Uterus (tissue), 3 donors: ENCODE measurements at regions not wholly inside any gene's neighbourhood (a gene's known extent, or its start where the extent isn't known, plus 50 kb on each side); places are given as distances from the start of the nearest gene placed in this dataset.

Source experiments
- DNase-seq, 2 donors: peaks; one replicate each; pipeline ENCODE4 v3.0.0-alpha.2; 2019 to 2020
- H3K27ac ChIP-seq, 2 donors: fragments of 200-600 bp; sonication (generic); 1 replicate in 1 of 2; 2 replicates in 1 of 2; pipeline ENCODE4 v1.5.1; 2016 to 2018
- H3K27me3 ChIP-seq, 2 donors: fragments of 200-600 bp; sonication (generic); one replicate each; pipeline ENCODE4 v1.5.1; 2018 to 2019; ENCODE audit warnings: control low read depth in 1 of 2
- H3K36me3 ChIP-seq, 2 donors: fragments of 200-600 bp; sonication (generic); one replicate each; pipeline ENCODE4 v1.5.1; 2019; ENCODE audit warnings: control low read depth in 1 of 2
- H3K4me1 ChIP-seq, 2 donors: fragments of 200-600 bp; sonication (generic); one replicate each; pipeline ENCODE4 v1.5.1; 2018 to 2019; ENCODE audit warnings: control low read depth in 1 of 2
- H3K4me3 ChIP-seq, 2 donors: fragments of 200-600 bp; sonication (generic); 1 replicate in 1 of 2; 2 replicates in 1 of 2; pipeline ENCODE4 v1.5.1; 2018 to 2019; ENCODE audit warnings: mild to moderate bottlenecking in 1 of 2
- H3K9me3 ChIP-seq, 2 donors: fragments of 200-600 bp; sonication (generic); one replicate each; pipeline ENCODE4 v1.5.1; 2019; ENCODE audit warnings: control low read depth in 1 of 2
- POLR2A ChIP-seq, 2 donors: fragments of 450-650 bp; IDR thresholded peaks; one replicate each; pipeline ENCODE4 v1.6.1; 2016; ENCODE audit warnings: antibody characterized with exemption in 2 of 2, mild to moderate bottlenecking in 1 of 2, moderate library complexity in 1 of 2
- intact Hi-C: fragments of 100-400 bp; cut with DNase I; formaldehyde crosslinking; loops from one replicate; pipeline ENCODE4 v1.15.1; 2023; ENCODE audit warnings: low total_unique reads
- TF ChIP-seq, protein P1 (sequence below), 4 experiments: fragments of 200-600 bp in 2 of 4; fragments of 450-650 bp in 2 of 4; sonication (generic) in 2 of 4; IDR thresholded peaks; one replicate each; pipeline ENCODE4 v1.5.1; 2016 to 2019; ENCODE audit warnings: antibody characterized with exemption in 4 of 4, mild to moderate bottlenecking in 2 of 4, moderate library complexity in 1 of 4
- donor health status: DM: yes; HTN: yes; CAD: no.

DNA sequence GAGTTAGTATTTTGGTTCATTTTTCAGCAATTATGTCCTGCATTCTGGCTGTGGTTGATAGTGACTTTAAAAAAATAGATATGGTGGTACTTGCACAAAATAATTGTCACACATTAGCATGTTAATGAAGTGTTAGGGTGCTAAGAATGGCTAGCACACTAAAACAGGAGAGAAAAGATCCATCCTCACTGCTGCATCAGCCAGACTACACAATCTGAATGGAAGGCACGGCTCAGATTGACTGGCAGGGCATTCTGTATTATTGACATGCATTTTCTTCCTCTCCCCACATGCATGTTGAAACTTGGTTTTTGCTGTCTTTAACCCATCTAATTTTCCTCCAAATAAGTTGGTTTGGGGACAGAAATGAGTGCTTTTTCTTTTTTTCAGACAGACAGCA is 306.3 kb downstream of the PRL start:
- Histone ChIP-seq H3K9me3 (no peaks in the 10 kb centered on the region), H3K4me3 (no peak overlapping the region), H3K27me3 (no peaks in the 10 kb centered on the region), H3K4me1 (peaks cover 0 to 8% of the 10 kb centered on the region in 2 donors), H3K36me3 (no peaks in the 10 kb centered on the region), H3K27ac (no peak overlapping the region)
- TF ChIP-seq POLR2A (IDR thresholded peaks at IDR 0.05) = no peak
- TF ChIP-seq, protein P1, sequence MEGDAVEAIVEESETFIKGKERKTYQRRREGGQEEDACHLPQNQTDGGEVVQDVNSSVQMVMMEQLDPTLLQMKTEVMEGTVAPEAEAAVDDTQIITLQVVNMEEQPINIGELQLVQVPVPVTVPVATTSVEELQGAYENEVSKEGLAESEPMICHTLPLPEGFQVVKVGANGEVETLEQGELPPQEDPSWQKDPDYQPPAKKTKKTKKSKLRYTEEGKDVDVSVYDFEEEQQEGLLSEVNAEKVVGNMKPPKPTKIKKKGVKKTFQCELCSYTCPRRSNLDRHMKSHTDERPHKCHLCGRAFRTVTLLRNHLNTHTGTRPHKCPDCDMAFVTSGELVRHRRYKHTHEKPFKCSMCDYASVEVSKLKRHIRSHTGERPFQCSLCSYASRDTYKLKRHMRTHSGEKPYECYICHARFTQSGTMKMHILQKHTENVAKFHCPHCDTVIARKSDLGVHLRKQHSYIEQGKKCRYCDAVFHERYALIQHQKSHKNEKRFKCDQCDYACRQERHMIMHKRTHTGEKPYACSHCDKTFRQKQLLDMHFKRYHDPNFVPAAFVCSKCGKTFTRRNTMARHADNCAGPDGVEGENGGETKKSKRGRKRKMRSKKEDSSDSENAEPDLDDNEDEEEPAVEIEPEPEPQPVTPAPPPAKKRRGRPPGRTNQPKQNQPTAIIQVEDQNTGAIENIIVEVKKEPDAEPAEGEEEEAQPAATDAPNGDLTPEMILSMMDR (IDR thresholded peaks at IDR 0.05) = no peak
- DNase-seq = no peak
- intact Hi-C loops = no loop called here

DNA sequence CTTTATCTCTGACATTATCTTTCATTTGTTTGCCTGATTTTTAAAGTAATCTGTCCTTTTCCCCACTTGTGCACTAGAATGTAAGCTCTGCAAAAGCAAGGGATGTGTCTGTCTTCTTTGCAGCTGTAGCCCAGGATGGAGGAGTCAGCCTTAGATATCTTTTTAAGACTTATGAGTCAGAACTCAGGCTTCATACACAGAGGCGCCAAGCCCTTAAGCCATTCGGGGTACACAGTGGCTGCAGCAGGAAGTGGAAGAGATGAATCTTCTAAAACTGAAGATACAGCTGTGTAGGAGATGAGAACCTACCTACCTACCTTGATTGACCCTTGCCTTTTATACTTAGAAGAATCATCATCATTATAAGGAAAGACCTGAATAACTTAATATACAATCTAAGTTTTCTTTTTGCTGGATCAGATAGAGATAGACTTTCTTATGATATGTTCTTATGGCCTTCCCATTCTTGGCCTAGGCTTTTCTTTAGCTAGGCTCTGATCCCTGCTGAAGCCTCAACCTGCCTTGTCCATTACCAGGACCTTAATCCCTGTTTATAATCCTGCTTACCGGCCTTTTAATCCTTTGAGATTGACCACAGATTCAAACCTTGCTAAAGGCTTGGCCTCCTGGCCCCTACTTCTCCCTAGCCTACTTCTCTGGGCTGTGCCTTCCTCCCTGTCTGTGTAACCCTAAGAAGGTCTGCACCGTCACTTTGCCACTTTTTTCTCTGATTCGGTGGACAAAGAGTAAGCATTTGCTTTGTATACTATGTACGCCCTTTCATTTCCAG is 304.5 kb downstream of the PRL start:
- intact Hi-C loops = no loop called here
- Histone ChIP-seq H3K27me3 (no peaks in the 10 kb centered on the region), H3K27ac (peak overlapping the region; percentile 14 to 58), H3K9me3 (no peaks in the 10 kb centered on the region), H3K4me3 (no peak overlapping the region), H3K4me1 (no peaks in the 10 kb centered on the region), H3K36me3 (no peaks in the 10 kb centered on the region)
- TF ChIP-seq, protein P1 (IDR thresholded peaks at IDR 0.05) = no peak
- TF ChIP-seq POLR2A (IDR thresholded peaks at IDR 0.05) = no peak
- peak; percentile 20 to 47 for DNase-seq

DNA sequence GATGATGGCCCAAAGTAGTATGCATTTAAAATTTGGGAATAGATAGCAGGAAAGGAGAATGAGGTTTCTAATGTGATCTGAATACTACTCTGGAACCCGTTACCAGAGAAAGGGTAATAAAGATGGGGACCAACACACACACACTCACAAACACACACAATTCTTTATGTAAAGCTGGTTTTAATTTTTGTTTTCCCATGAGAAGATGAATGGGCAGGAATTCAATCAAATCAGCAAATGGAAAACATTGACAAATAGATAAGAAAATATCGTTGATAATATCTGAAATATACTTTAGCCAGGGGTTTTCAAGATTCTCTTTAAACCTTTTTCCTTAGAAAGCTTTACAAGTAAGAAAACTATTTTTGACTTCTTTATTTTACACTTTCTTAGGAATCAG is 303.0 kb downstream of the PRL start:
- DNase-seq = no peak
- Histone ChIP-seq H3K27me3 (no peaks in the 10 kb centered on the region), H3K4me1 (peaks cover 0 to 3% of the 10 kb centered on the region in 2 donors), H3K4me3 (no peak overlapping the region), H3K36me3 (no peaks in the 10 kb centered on the region), H3K9me3 (no peaks in the 10 kb centered on the region), H3K27ac (no peak overlapping the region)
- intact Hi-C loops = no loop called here
- TF ChIP-seq, protein P1 (IDR thresholded peaks at IDR 0.05) = no peak
- no peak for TF ChIP-seq POLR2A (IDR thresholded peaks at IDR 0.05)

DNA sequence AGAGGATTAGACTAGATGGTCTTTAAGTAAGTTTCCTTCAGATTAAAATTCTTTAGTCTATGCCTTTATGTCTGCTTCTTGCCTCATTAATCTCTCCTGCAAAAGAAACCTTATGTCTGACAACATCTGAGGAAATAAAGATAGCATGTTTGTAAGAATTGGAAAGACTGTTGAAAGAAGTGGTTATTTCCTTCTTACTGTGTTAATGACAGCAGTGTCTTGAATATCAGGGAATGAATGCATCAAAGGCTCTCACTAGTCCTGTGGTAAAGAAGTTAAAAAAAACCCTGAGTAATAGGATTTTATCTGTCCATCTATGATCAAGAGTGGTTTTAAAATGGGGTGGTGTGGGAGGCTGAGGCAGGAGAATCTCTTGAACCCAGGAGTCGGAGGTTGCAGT is 302.0 kb downstream of the PRL start:
- no peaks in the 10 kb centered on the region for H3K27me3 ChIP-seq
- peaks cover 0 to 7% of the 10 kb centered on the region in 2 donors for H3K4me1 ChIP-seq
- TF ChIP-seq, protein P1 (IDR thresholded peaks at IDR 0.05) = no peak
- no peak for TF ChIP-seq POLR2A (IDR thresholded peaks at IDR 0.05)
- DNase-seq = no peak
- no peak overlapping the region for H3K27ac ChIP-seq
- no peaks in the 10 kb centered on the region for H3K36me3 ChIP-seq
- no peak overlapping the region for H3K4me3 ChIP-seq
- no peaks in the 10 kb centered on the region for H3K9me3 ChIP-seq
- intact Hi-C loops = no loop called here

DNA sequence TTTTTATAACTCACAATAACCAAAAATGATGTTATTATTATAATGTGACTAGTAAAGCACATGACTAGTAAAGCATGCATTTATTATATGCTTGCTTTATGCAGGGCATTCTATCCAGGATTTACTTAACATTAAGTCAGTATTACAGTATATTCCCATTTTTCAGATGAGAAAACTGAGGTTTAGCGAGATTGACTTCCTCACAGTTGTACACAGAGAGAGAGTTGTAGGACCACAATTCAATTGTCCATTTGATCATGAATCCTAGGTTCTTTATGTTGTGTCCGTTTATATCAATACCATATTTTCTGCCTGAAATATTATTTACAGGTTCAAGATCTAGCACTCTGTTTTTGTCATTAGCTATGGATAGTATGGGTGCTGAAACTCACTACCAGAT is 301.5 kb downstream of the PRL start:
- TF ChIP-seq POLR2A (IDR thresholded peaks at IDR 0.05) = no peak
- H3K4me3 ChIP-seq = no peak overlapping the region
- no peak overlapping the region for H3K27ac ChIP-seq
- no peaks in the 10 kb centered on the region for H3K9me3 ChIP-seq
- intact Hi-C loops = no loop called here
- DNase-seq = no peak
- H3K36me3 ChIP-seq = no peaks in the 10 kb centered on the region
- H3K27me3 ChIP-seq = no peaks in the 10 kb centered on the region
- H3K4me1 ChIP-seq = peaks cover 0 to 7% of the 10 kb centered on the region in 2 donors
